Keratinocyte (primary cell): ENCODE measurements at regions not wholly inside any gene's neighbourhood (a gene's known extent, or its start where the extent isn't known, plus 50 kb on each side); places are given as distances from the start of the nearest gene placed in this dataset.

Experiments
- EZH2 ChIP-seq: IDR thresholded peaks from one replicate; pipeline ENCODE4 v1.6.1; 2012; ENCODE audit warnings: inconsistent platforms, mild to moderate bottlenecking, low read length, moderate library complexity
- TF ChIP-seq, protein P1 (sequence below), 3 experiments: IDR thresholded peaks in 1 of 3; conservative IDR thresholded peaks in 1 of 3; optimal IDR thresholded peaks in 1 of 3; 2 replicates in 2 of 3; 3 replicates in 1 of 3; pipeline versions ENCODE3 to v1.5.1; 2011; ENCODE audit warnings: low read length in 3 of 3, mild to moderate bottlenecking in 3 of 3, moderate library complexity in 2 of 3, control low read depth in 1 of 3, inconsistent platforms in 1 of 3; ENCODE audit not compliant: insufficient read depth in 2 of 3; ENCODE audit errors: extremely low read depth in 1 of 3

DNA sequence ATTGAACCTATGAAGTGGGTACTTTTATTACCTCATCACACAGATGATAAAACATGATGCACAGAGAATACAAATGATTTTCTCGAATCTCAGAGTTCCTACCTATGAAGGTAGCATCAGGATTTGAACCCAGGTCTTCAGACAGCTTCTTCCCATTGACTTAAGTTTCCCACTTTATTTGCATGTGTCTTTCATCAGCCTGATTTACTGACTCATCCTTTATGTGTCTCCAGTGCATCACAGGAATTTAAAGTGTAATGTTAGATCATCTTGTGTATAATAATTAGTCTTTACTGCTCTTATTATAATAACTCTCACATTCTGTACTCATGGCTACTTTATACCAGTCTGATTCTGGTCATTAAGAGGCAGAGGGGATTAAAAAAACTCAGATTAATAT lies 449.4 kb upstream of the SUCLG2 start:
- TF ChIP-seq, protein P1, sequence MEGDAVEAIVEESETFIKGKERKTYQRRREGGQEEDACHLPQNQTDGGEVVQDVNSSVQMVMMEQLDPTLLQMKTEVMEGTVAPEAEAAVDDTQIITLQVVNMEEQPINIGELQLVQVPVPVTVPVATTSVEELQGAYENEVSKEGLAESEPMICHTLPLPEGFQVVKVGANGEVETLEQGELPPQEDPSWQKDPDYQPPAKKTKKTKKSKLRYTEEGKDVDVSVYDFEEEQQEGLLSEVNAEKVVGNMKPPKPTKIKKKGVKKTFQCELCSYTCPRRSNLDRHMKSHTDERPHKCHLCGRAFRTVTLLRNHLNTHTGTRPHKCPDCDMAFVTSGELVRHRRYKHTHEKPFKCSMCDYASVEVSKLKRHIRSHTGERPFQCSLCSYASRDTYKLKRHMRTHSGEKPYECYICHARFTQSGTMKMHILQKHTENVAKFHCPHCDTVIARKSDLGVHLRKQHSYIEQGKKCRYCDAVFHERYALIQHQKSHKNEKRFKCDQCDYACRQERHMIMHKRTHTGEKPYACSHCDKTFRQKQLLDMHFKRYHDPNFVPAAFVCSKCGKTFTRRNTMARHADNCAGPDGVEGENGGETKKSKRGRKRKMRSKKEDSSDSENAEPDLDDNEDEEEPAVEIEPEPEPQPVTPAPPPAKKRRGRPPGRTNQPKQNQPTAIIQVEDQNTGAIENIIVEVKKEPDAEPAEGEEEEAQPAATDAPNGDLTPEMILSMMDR (optimal IDR thresholded peaks at IDR 0.05 in 1 of 3, IDR thresholded peaks at IDR 0.05 in 1 of 3, conservative IDR thresholded peaks at IDR 0.05 in 1 of 3; ENCODE audit: extremely low read depth in 1 of 3, insufficient read depth in 2 of 3, low read length in 3 of 3), result no peak
- TF ChIP-seq EZH2, result no peak
